ENCODE measurements at regions not wholly inside any gene's neighbourhood (a gene's known extent, or its start where the extent isn't known, plus 50 kb on each side); places are given as distances from the start of the nearest gene placed in this dataset.

DNA sequence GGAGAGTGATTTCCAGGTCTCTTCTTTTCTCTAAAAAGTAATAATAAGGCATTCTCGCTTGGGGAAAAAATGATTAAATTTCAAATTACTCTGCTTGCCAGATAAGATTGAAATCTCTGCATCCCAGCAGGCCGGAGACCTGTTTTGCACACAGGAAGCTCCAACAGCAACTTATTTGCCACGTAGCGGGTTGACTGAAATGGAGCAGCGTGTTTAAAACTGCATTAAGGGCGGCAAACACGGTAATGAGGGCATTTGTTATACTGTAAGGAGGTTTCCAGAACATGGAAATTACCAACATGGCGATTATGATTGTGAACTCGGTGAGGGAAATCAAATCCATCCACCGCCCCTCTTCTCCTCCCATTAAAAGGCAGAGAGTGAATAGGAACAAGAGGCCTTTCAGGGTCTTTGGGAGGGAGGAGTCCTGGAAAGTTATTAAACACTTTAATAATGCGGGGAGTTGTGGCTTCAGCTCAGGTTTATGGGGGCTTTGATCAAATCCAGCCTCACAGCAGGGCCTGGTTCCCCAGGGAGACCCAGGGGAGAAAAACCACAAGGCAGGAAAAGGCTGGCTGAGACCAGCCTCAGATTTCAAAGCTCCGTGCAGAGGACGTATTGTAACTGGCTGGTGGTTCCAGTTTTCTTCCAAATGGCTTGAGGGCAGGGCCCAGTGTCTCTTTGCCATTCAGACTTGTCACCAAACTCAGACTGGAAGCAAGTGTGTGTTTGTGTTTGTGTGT is 242.3 kb downstream of the TLE3 start:
- TF ChIP-seq CTCF (IDR thresholded peaks at IDR 0.05) (no peak), POLR2A (IDR thresholded peaks at IDR 0.05; ENCODE audit: low read depth) (no peak)

Measured in esophagus muscularis mucosa (tissue), 3 donors.